RPMI8226 (cell line): ENCODE measurements at regions not wholly inside any gene's neighbourhood (a gene's known extent, or its start where the extent isn't known, plus 50 kb on each side); places are given as distances from the start of the nearest gene placed in this dataset.
A peak's percentile ranks its signal among the peaks of the same experiment; 100 is the strongest.

Experiments
- DNase-seq: peaks from one replicate; pipeline ENCODE4 v3.0.0-alpha.2; 2015

GRCh38 chrX:78213331-78213730, 73.9 kb upstream of the TAF9B start:
- no peak for DNase-seq

GRCh38 chrX:78199851-78200250, 60.4 kb upstream of the TAF9B start:
- DNase-seq = peak; percentile 25
